Renal cortex interstitium (tissue), 11 donors: ENCODE measurements at regions not wholly inside any gene's neighbourhood (a gene's known extent, or its start where the extent isn't known, plus 50 kb on each side); places are given as distances from the start of the nearest gene placed in this dataset.

ENCODE experiments used
- DNase-seq, 11 donors: peaks; one replicate each; pipeline ENCODE4 v3.0.0-alpha.2; 2013; ENCODE audit warnings: low read depth in 9 of 11, low spot score in 4 of 11; ENCODE audit errors: extremely low read depth in 1 of 11

GRCh38 chr1:198099755-198100154 lies 57.0 kb upstream of the NEK7 start:
- no peak for DNase-seq

GRCh38 chr1:198101716-198102453 lies 54.9 kb upstream of the NEK7 start:
- DNase-seq, result no peak

- DNase-seq, result no peak
These were observed 54.4 kb upstream of the NEK7 start for GRCh38 chr1:198102454-198102827.

- no peak for DNase-seq
These were observed 51.6 kb upstream of the NEK7 start for GRCh38 chr1:198105185-198105584.

- DNase-seq, result no peak
These were observed 50.8 kb upstream of the NEK7 start for GRCh38 chr1:198106011-198106410.
